ENCODE measurements at regions not wholly inside any gene's neighbourhood (a gene's known extent, or its start where the extent isn't known, plus 50 kb on each side); places are given as distances from the start of the nearest gene placed in this dataset.

- DNase-seq (ENCODE audit: low read depth), result peak; percentile 11
- no peak for TF ChIP-seq CTCF (IDR thresholded peaks at IDR 0.05; ENCODE audit: control insufficient read depth, insufficient read depth, low read depth, low read length, missing control alignments)
- no peak overlapping the region for H3K4me3 ChIP-seq (ENCODE audit: control insufficient read depth, low read depth, low read length)
Measured at GRCh38 chr16:65213866-65214595, 92.2 kb upstream of the CDH11 start.

GRCh38 chr16:65212791-65213190 lies 90.9 kb upstream of the CDH11 start:
- DNase-seq (ENCODE audit: low read depth), result no peak
- TF ChIP-seq CTCF (IDR thresholded peaks at IDR 0.05; ENCODE audit: control insufficient read depth, insufficient read depth, low read depth, low read length, missing control alignments), result no peak
- no peak overlapping the region for H3K4me3 ChIP-seq (ENCODE audit: control insufficient read depth, low read depth, low read length)

- TF ChIP-seq CTCF (IDR thresholded peaks at IDR 0.05; ENCODE audit: control insufficient read depth, insufficient read depth, low read depth, low read length, missing control alignments), result no peak
- H3K4me3 ChIP-seq (ENCODE audit: control insufficient read depth, low read depth, low read length), result no peak overlapping the region
- DNase-seq (ENCODE audit: low read depth), result no peak
Measured at GRCh38 chr16:65212240-65212639, 90.4 kb upstream of the CDH11 start.

GRCh38 chr16:65202461-65202860 lies 80.6 kb upstream of the CDH11 start:
- no peak for DNase-seq (ENCODE audit: low read depth)
- no peak for TF ChIP-seq CTCF (IDR thresholded peaks at IDR 0.05; ENCODE audit: control insufficient read depth, insufficient read depth, low read depth, low read length, missing control alignments)
- H3K4me3 ChIP-seq (ENCODE audit: control insufficient read depth, low read depth, low read length), result no peak overlapping the region

GRCh38 chr16:65201511-65201910 lies 79.6 kb upstream of the CDH11 start:
- no peak for DNase-seq (ENCODE audit: low read depth)
- TF ChIP-seq CTCF (IDR thresholded peaks at IDR 0.05; ENCODE audit: control insufficient read depth, insufficient read depth, low read depth, low read length, missing control alignments), result no peak
- H3K4me3 ChIP-seq (ENCODE audit: control insufficient read depth, low read depth, low read length), result no peak overlapping the region

- TF ChIP-seq CTCF (IDR thresholded peaks at IDR 0.05; ENCODE audit: control insufficient read depth, insufficient read depth, low read depth, low read length, missing control alignments), result no peak
- no peak for DNase-seq (ENCODE audit: low read depth)
- H3K4me3 ChIP-seq (ENCODE audit: control insufficient read depth, low read depth, low read length), result no peak overlapping the region
Measured at GRCh38 chr16:65200857-65201256, 79.0 kb upstream of the CDH11 start.

All from AG09309 (cell line).